H1 (cell line): ENCODE measurements at regions not wholly inside any gene's neighbourhood (a gene's known extent, or its start where the extent isn't known, plus 50 kb on each side); places are given as distances from the start of the nearest gene placed in this dataset.

Experiments used
- POLR2A ChIP-seq, 2 experiments: IDR thresholded peaks; 1 replicate in 1 of 2; 2 replicates in 1 of 2; pipeline ENCODE4 v1.6.1; 2011; ENCODE audit warnings: low read depth in 2 of 2, low read length in 2 of 2, mild to moderate bottlenecking in 2 of 2; ENCODE audit errors: control extremely low read depth in 1 of 2
- TF ChIP-seq, protein P1 (sequence below), 3 experiments: IDR thresholded peaks; 1 replicate in 2 of 3; 2 replicates in 1 of 3; pipeline versions ENCODE4 v1.5.1 to v1.6.1; 2011; ENCODE audit warnings: low read length in 3 of 3, mild to moderate bottlenecking in 3 of 3, inconsistent platforms in 2 of 3, low read depth in 1 of 3, moderate library complexity in 1 of 3; ENCODE audit not compliant: insufficient read depth in 1 of 3; ENCODE audit errors: control extremely low read depth in 1 of 3

DNA sequence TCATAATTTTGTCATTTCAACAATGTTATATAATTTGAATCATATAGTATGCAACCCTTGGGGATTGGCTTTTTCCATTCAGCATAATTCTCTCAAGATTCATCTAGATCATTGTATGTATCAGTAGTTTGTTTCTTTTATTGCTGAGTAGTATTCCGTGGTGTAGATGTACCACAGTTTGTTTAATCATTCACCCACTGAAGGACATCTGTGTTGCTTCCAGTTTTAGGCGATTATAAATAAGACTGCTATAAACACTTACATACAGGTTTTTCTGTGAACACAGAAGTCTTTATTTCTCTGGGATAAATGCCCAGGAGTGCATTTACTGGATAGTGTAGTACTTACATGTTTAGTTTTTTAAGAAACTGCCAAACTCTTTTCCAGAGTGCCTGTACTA is 374.1 kb downstream of the DEPDC1B start:
- TF ChIP-seq, protein P1, sequence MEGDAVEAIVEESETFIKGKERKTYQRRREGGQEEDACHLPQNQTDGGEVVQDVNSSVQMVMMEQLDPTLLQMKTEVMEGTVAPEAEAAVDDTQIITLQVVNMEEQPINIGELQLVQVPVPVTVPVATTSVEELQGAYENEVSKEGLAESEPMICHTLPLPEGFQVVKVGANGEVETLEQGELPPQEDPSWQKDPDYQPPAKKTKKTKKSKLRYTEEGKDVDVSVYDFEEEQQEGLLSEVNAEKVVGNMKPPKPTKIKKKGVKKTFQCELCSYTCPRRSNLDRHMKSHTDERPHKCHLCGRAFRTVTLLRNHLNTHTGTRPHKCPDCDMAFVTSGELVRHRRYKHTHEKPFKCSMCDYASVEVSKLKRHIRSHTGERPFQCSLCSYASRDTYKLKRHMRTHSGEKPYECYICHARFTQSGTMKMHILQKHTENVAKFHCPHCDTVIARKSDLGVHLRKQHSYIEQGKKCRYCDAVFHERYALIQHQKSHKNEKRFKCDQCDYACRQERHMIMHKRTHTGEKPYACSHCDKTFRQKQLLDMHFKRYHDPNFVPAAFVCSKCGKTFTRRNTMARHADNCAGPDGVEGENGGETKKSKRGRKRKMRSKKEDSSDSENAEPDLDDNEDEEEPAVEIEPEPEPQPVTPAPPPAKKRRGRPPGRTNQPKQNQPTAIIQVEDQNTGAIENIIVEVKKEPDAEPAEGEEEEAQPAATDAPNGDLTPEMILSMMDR (IDR thresholded peaks at IDR 0.05; ENCODE audit: control extremely low read depth in 1 of 3, insufficient read depth in 1 of 3, low read depth in 1 of 3, low read length in 3 of 3): no peak
- no peak for TF ChIP-seq POLR2A (IDR thresholded peaks at IDR 0.05; ENCODE audit: control extremely low read depth in 1 of 2, low read depth in 2 of 2, low read length in 2 of 2)
